ENCODE measurements at regions not wholly inside any gene's neighbourhood (a gene's known extent, or its start where the extent isn't known, plus 50 kb on each side); places are given as distances from the start of the nearest gene placed in this dataset.

- H3K27me3 ChIP-seq (ENCODE audit: control insufficient read depth in 2 of 2, insufficient read depth in 2 of 2, low read length in 2 of 2) = no peaks in the 10 kb centered on the region
- no peaks in the 10 kb centered on the region for H3K9me3 ChIP-seq (replicated peaks; ENCODE audit: control insufficient read depth, insufficient read depth, low read length)
- no peak for TF ChIP-seq EZH2 (IDR thresholded peaks at IDR 0.05; ENCODE audit: borderline replicate concordance, low read depth, low read length, severe bottlenecking)
- TF ChIP-seq POLR2AphosphoS5 (IDR thresholded peaks at IDR 0.05; ENCODE audit: insufficient read depth, low read depth, low read length) = no peak
- TF ChIP-seq FOS (IDR thresholded peaks at IDR 0.05; ENCODE audit: borderline replicate concordance, insufficient read depth, low read length) = no peak
- TF ChIP-seq GATA2 (IDR thresholded peaks at IDR 0.05; ENCODE audit: insufficient read depth, insufficient read length, low read depth, low read length) = no peak
- TF ChIP-seq MYC (IDR thresholded peaks at IDR 0.05; ENCODE audit: low read depth, low read length) = no peak
- no peak for TF ChIP-seq CTCF (IDR thresholded peaks at IDR 0.05; ENCODE audit: extremely low read depth in 1 of 2, insufficient read depth in 1 of 2, low read depth in 1 of 2, low read length in 2 of 2)
- no peak for TF ChIP-seq MAX (IDR thresholded peaks at IDR 0.05; ENCODE audit: insufficient read depth, insufficient read length)
- no peak for TF ChIP-seq JUN (IDR thresholded peaks at IDR 0.05; ENCODE audit: borderline replicate concordance, insufficient read depth, insufficient read length, low read depth)
- no peak for TF ChIP-seq POLR2A (IDR thresholded peaks at IDR 0.05; ENCODE audit: low read depth, low read length)
- dilution Hi-C loops (cut with MboI; ENCODE audit: extremely low pct_ligation_motif_present, low sequenced_read_pairs) = no loop called here
- FAIRE-seq (peak; percentile 12), DNase-seq (ENCODE audit: low read depth, low spot score) (no peak)
- no peak overlapping the region for H3K4me2 ChIP-seq (ENCODE audit: insufficient read depth, low read length)
- ChIA-PET POLR2A (no interaction called here), CTCF (interaction anchor here (0.7 to 1.8 kb wide), 2 partner anchors 12 to 155 kb away, joined by 3 to 6 read pairs; no protein-coding TSS in a partner anchor)
- H3K79me2 ChIP-seq (ENCODE audit: control insufficient read depth, insufficient read depth, low read length) = no peaks in the 10 kb centered on the region
- H2AFZ ChIP-seq (ENCODE audit: low read depth, low read length) = no peak overlapping the region
- no peak overlapping the region for H3K4me3 ChIP-seq (replicated peaks in 1 of 3; ENCODE audit: insufficient read depth in 1 of 3, low read depth in 1 of 3, low read length in 3 of 3)
- no peak overlapping the region for H3K27ac ChIP-seq (ENCODE audit: insufficient read depth, low read depth, low read length)
- no peaks in the 10 kb centered on the region for H4K20me1 ChIP-seq (replicated peaks; ENCODE audit: control insufficient read depth, extremely low read depth, insufficient read depth, low read length)
- no peaks in the 10 kb centered on the region for H3K4me1 ChIP-seq (ENCODE audit: control insufficient read depth, extremely low read depth, insufficient read depth, low read length)
- no peaks in the 10 kb centered on the region for H3K9me1 ChIP-seq (replicated peaks; ENCODE audit: control insufficient read depth, extremely low read depth, insufficient read depth, low read length)
- intact Hi-C loops (cut with micrococcal nuclease) = no loop called here
- BruUV-seq (replicated peaks) = no TSS peak
- H3K36me3 ChIP-seq (ENCODE audit: control insufficient read depth in 2 of 2, extremely low read depth in 1 of 2, insufficient read depth in 2 of 2, low read length in 2 of 2) = no peaks in the 10 kb centered on the region
- no peak overlapping the region for H3K9ac ChIP-seq (replicated peaks; ENCODE audit: extremely low read depth, insufficient read depth, low read length)
These were observed 170.1 kb upstream of the GRIP1 start for GRCh38 chr12:66848967-66849366.
